ENCODE measurements at regions not wholly inside any gene's neighbourhood (a gene's known extent, or its start where the extent isn't known, plus 50 kb on each side); places are given as distances from the start of the nearest gene placed in this dataset.

GRCh38 chr4:164462471-164462870 is 291.5 kb upstream of the SMIM31 start:
- H2BK15ac ChIP-seq (ENCODE audit: low read length) = no peak overlapping the region
- no peak overlapping the region for H3K27ac ChIP-seq (ENCODE audit: low read depth, low read length)
- no peak overlapping the region for H2AK5ac ChIP-seq (ENCODE audit: low read depth, low read length)
- H2BK120ac ChIP-seq (replicated peaks; ENCODE audit: low read depth, low read length) = no peak overlapping the region
- H2BK20ac ChIP-seq (ENCODE audit: low read length) = no peak overlapping the region
- no peaks in the 10 kb centered on the region for H3K36me3 ChIP-seq (ENCODE audit: control insufficient read depth in 2 of 4, insufficient read depth in 4 of 4, low read length in 3 of 4)
- H3K23me2 ChIP-seq (ENCODE audit: low read depth, low read length) = no peaks in the 10 kb centered on the region; the same call in 1 of the 2 replicates
- CTCF ChIA-PET (ENCODE audit: partially characterized antibody) = interaction anchor here (0.6 to 1.3 kb wide), 2 partner anchors 9 to 78 kb away, joined by 3 read pairs; no protein-coding TSS in a partner anchor
- H3K4me3 ChIP-seq (ENCODE audit: extremely low read depth in 1 of 4, insufficient read depth in 2 of 4, low read depth in 3 of 4, low read length in 4 of 4) = no peak overlapping the region
- FAIRE-seq = no peak
- H3K4me2 ChIP-seq (ENCODE audit: insufficient read depth in 1 of 2, low read depth in 2 of 2, low read length in 2 of 2) = no peak overlapping the region
- no peak overlapping the region for H4K8ac ChIP-seq (ENCODE audit: extremely low read depth, insufficient read depth, low read length)
- H3K4ac ChIP-seq (replicated peaks; ENCODE audit: insufficient read length, low read depth, low read length) = no peak overlapping the region
- H3K56ac ChIP-seq (replicated peaks; ENCODE audit: insufficient read length, low read depth, low read length) = no peak overlapping the region
- H3K27me3 ChIP-seq (replicated peaks in 1 of 4; ENCODE audit: control insufficient read depth in 3 of 4, extremely low read depth in 1 of 4, insufficient read depth in 3 of 4, low read length in 3 of 4) = no peaks in the 10 kb centered on the region
- no peaks in the 10 kb centered on the region for H3K79me1 ChIP-seq (ENCODE audit: low read depth, low read length)
- H3K23ac ChIP-seq (ENCODE audit: insufficient read length) = no peak overlapping the region
- POLR2A ChIA-PET (ENCODE audit: partially characterized antibody) = no interaction called here
- H2BK5ac ChIP-seq (ENCODE audit: low read depth, low read length) = no peak overlapping the region
- no peak overlapping the region for H3K14ac ChIP-seq (ENCODE audit: insufficient read length)
- no peak overlapping the region for H4K91ac ChIP-seq (replicated peaks; ENCODE audit: insufficient read length, low read length)
- no peaks in the 10 kb centered on the region for H4K20me1 ChIP-seq (replicated peaks in 1 of 2; ENCODE audit: control insufficient read depth in 1 of 2, insufficient read depth in 2 of 2, low read length in 2 of 2)
- H3K18ac ChIP-seq (ENCODE audit: extremely low read depth, low read length) = no peak overlapping the region
- peaks cover 0 to 4% (median 0%) of the 10 kb centered on the region in 4 experiments; a peak in 1 of 7 replicates for H3K4me1 ChIP-seq (replicated peaks in 1 of 4; ENCODE audit: control insufficient read depth in 3 of 4, insufficient read depth in 4 of 4, low read length in 3 of 4)
- TF ChIP-seq SRF (IDR thresholded peaks at IDR 0.05; ENCODE audit: low read depth, low read length) (no peak), SUZ12 (IDR thresholded peaks at IDR 0.05; ENCODE audit: low read length) (no peak)
- no peak overlapping the region for H2BK12ac ChIP-seq (ENCODE audit: low read depth, low read length)
- DNase-seq (ENCODE audit: low read depth in 1 of 2, low spot score in 2 of 2) = no peak
- no peak overlapping the region for H4K5ac ChIP-seq (ENCODE audit: insufficient read length, low read depth, low read length)
- H2AFZ ChIP-seq (ENCODE audit: low read length) = 0 out of 2 replicates have a peak overlapping the region, but pooled peaks have one; percentile 35
- H3K79me2 ChIP-seq (ENCODE audit: control insufficient read depth in 1 of 2, insufficient read depth in 2 of 2, low read length in 2 of 2) = no peaks in the 10 kb centered on the region
- H3K9ac ChIP-seq (replicated peaks in 1 of 4; ENCODE audit: extremely low read depth in 1 of 4, low read depth in 3 of 4, low read length in 3 of 4) = no peak overlapping the region
- H3K9me3 ChIP-seq (ENCODE audit: insufficient read depth in 2 of 2, low read depth in 1 of 2, low read length in 1 of 2) = no peaks in the 10 kb centered on the region

Measured in H1 (cell line).